Activated CD4-positive, alpha-beta T cell treated with anti-CD3 and anti-CD28 coated beads, Interleukin-2, Interleukin-6, amounts not matched to agents 100 ng/mL and 50 ng/mL, durations not matched to agents 16 hours and 8 hours (primary cell): ENCODE measurements at regions not wholly inside any gene's neighbourhood (a gene's known extent, or its start where the extent isn't known, plus 50 kb on each side); places are given as distances from the start of the nearest gene placed in this dataset.

Source experiments
- DNase-seq: peaks from one replicate; pipeline ENCODE4 v3.0.0-alpha.2; 2020

DNA sequence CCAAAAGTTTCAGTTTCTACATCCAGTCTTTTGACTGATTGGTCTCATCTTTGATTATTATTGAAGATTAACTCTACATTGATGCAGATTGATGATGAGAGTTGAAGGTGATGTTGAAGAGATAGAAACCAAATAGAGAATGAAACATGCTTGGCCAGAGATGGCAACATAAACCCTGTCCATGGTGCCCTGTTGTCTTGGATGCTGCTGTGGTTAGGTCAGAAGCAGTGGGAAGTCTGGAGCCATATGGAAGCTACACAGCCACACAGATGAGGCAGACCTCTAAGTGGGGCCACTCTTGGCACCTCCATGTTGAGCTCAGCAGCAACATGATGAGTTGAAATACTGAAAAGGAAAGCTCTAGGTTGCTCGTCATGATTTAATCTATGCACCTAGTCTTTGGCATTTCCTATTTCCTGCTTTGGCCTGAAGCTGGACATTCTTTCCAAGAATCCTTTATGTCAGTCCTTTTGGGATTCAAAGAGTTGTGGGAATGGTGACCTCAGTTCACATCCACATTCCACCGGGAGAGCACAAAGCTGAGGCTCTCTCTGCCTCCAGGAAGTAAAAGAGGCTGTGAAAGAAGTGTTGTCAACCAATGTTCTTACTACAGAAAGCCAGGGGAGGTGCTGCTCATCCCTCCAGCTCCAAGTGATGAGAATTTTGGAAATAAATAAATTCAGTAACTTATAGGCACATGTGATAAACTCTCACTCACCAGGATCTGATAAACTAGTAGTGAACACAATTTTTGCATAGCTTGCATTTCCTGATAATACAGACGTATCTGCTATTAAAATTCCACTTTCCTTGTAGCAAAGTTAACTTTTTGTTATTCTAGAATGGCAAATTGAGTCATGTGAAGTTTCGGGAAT lies 127.7 kb upstream of the MAF start:
- no peak for DNase-seq

DNA sequence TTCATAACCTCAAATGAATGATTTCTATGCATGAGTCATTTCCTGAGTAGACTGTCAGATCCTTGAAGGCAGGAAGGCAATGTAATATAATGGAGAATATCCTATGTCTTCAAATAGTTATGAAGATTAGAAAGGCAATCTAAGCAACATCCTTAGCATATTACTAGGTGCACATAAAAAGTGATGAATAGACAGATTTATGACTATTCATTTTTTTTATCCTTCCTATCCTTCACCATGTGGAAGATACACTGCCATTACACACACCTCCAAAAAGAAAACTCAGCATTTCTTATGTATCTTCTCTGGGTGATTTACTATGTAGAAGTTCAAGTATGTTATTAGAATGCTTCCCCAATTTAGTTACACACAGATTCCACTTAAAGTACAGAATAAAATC lies 126.4 kb upstream of the MAF start:
- DNase-seq, result no peak

DNA sequence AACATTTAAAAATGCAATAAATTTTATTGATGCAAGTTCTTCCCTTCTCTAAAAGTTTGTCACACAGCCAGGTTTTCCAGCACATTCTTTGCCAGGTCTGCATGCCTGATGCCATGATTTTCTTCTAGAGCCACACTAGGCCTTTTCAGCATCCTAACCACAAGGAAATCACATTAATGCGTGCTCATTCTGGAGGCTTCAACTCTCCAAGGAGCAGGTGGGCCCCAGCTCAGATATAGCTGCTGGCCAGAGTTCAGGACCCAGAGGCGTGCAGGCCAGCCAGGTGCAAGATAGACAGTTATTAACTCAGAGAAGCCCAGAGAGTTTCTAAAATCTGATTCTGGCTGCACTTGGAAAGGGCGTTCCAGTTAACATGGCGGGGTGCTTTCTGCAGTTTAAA lies 124.5 kb upstream of the MAF start:
- DNase-seq, result no peak

DNA sequence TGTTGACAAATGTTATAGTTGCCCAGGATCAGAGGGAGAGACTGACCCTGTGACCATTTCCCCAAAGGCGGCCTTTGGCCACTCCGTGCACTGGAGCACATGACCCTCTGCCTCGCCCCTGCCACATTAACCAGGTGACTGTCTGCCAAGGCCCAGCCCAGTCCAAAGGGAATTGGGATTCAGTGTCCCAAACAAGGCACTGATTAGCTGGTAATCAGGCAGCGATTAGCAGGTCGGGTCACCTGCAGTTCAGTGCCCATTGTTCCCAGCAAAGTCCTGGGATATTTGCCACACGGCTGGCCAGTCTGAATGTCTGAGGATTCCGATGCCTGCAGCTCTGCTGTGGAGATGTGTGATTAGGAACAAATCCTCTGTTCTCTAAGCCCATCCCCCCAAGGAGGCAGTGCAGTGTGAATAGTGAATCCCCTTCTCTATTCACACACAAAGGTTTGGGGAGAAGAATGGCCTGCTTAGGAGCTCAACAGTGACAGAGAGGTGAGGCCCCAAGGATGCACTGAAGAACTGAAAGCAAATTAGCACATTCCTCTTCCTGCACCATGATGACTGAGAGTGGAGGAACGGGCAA lies 123.1 kb upstream of the MAF start:
- DNase-seq, result no peak

GRCh38 chr16:79721270-79721669 lies 120.7 kb upstream of the MAF start:
- no peak for DNase-seq

DNA sequence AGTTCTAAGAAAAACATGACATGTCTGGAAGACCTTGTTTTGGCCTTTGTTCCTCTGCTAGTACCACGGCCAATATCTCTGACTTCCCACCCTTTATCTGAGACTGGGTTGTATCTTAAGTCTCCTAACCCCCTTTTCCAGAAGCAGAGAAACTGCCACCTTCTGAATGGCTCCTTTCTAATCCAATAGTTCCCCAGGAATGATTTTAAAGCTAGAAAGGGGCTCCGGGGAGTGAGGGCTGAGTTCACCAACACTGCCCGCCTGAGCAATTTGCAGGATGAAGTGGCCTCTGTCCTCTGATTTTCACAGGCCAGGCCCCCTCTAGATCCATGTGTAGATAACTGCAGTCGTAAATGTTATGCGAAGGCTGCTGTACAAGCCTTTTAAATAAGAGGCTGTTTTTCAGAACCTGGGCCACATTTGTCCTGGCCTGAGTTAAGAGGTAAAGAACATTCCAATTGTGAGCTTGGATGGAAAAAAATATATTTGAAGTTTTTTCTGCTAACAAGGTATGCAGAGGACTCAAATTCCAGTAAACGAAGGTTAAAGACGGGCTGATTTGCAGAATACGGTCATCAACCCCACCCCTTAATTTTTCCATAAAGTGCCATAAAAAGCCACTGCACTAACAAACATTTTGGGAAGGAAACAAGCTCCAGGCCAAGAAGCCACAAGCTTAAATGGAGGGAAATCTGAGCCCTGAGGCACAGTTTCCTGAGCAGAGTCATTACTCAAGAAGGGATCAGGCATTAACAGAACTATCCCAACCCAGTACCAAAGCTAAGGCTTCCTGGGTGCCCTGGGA lies 117.0 kb upstream of the MAF start:
- DNase-seq, result no peak

DNA sequence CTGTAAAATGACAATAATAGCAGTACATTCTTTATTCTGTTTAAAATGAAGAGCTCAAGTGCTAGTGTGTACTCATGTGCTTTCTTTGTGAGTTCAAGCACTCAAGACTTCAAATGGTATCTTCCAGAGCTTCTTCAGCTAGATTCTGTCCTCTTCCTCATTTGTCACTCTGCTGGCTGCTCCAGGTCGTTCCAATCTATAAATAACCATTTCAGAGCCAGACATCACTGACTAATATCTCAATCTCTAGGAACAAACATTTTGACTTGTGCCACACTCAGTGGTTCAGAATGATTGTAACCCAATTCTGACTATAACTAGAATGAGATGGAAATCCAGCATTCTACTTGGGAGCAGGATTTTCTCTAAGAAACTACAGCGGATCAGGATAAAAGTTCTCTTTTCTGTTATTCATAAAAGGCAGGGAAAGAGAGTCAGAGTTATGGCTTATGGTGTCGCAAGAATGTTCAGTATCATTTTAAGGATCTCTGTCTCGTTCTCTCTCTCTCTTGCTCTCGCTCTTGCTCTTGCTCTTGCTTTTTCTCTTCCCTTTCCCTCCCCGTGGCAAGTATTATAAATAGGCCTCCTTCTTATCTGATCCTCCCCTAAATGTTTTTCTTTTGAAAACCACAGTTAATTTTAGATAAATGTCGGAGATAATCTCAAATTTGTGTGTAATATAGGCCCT lies 116.3 kb upstream of the MAF start:
- DNase-seq, result peak; percentile 17

- no peak for DNase-seq
These were observed 114.5 kb upstream of the MAF start for GRCh38 chr16:79715061-79715460.

DNA sequence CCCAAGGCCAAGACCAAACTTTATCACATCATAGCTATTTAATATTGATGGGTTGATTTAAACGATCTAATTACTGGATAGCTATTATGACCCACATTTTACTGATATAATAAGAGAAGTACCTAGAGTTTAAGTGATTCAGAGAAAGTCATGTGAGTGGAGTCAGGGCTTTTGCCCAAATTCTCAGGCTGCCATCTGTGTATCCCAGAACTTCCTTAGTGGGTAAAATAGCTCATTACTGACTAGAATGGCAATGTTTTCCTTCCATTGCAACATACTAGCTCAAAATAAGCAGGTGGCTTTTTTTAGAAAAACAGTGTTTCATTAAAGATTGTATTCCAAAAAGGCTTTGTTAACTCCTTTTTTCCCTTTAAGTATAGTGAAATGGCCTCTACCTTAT lies 113.9 kb upstream of the MAF start:
- DNase-seq, result no peak

- peak; percentile 37 for DNase-seq
These were observed 113.2 kb upstream of the MAF start for GRCh38 chr16:79713609-79714309.

DNA sequence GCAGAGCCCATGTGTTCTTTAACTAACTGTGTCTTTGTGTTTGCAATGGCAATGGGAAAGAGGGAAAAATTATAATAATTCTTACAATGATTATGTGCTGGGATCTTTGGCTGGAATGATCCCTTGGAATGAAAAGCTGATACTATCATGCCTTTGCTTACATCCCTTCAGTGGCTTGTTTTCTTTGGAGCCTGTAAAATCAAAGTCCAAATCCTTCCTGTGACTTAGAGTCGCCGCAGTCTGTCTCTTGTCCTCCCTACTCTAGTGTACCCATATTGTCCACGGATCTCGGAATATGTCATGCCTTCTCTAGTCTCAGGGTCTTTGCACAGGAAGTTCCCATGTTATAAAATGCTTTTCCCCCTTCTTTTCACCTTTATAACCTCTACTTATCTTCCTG lies 111.7 kb upstream of the MAF start:
- DNase-seq, result no peak

DNA sequence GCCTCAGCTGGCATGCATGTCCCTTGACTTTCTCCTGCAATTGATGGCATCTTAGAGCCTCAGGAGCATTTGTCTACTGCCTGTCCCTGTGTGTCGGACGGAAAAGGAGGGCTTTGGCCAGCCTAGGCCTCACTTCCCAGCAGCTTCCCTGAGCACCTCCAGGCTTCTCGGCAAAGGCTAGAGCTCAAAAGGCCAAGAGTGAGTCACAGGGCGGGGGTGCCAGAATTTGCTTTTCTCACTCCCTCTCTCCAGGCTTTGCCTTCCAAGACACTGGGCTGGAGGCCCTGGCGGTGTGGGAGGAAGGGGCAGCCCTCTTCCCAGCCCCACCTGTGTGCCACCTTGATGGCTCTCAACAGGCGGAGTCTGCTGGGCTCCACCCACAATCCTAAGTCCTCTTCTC lies 107.3 kb upstream of the MAF start:
- DNase-seq, result no peak

- DNase-seq, result no peak
These were observed 102.5 kb upstream of the MAF start for GRCh38 chr16:79703066-79703465.

GRCh38 chr16:79698341-79698753 lies 97.8 kb upstream of the MAF start:
- no peak for DNase-seq

DNA sequence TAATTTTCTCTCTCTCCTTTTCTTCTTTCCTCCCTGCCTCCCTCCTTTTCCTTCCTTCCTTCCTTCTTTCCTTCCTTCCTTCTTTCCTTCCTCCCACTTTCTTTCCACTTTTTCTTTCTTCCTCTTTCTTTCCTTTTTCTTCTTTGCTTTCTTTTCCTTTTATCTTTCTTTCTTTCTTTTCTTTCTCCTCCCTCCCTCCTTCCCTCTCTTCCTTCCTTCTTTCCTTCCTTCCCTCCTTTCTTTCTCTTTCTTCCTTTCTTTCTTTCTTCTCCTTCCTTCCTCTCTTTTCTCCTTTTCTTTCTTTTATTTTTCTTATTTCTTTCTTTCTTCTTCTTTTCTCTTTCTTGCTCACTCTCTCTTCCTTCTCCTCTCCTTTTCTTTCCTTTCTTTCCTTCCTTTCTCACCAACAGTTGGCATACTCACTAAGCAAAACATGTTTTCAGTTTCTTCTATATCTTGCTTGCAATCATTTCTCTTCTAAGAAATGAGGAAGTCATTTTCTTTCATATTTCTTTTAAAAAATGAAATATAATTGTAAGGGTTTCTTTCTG lies 97.1 kb upstream of the MAF start:
- no peak for DNase-seq

- no peak for DNase-seq
These were observed 90.5 kb upstream of the MAF start for GRCh38 chr16:79691007-79691406.

DNA sequence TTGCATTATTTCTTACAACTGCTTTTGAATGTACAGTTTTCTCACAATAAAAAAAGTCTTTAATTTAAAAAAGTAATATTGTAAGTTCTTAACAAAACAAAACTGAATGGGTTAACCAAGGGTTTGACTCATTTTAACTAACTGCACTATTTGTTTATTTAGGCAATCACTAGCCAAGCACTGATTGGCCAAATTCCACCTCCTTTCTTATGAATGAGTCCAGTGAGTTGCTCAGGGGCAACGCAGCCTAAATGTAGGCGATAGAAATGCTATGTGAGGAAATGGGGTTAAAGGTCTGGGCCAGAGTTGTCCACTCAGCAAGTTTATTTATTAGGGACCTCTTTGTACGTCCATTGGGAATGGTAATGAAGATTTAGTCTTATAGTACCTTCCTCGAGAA lies 89.6 kb upstream of the MAF start:
- DNase-seq, result no peak

DNA sequence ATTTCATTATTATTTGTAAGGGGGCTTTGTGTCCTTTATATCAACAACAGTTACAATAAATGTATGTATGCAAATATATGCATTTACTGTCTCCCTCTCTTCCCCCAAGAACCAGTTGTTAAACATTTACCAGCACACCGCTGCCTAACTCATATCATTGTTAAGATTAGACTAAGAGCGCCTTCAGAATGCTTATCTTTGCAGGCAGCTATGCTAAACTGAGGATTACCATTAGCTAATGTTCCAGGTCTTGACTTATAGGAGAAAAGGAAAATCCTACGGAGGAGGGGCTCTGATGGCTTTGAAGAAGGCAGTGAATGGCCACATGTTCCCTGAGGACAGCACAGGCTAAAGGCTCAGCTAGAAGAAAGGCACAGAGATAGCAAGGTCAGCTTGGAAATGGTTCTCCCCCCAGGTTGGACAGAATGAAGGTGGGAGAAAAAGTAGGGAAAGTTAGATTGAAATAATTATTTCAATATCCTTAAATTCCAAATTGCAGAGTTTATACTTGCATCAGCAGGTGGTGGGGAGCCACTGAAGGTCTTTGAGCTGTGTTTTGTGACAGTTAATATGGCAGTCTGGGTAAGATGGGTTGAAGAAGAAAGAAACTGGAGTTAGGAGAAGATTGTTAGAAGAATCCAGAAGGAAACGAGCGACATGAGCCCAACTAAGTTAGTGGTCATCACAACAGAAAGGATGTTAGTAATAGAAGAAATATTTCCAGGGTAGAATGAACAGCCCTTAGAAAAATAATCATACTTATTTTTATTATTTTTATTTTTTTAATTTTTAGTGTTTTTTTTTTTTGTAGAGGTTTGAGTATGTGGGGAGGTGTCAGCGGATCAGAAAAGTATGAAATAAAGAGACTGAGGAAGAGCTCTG lies 87.0 kb upstream of the MAF start:
- no peak for DNase-seq

DNA sequence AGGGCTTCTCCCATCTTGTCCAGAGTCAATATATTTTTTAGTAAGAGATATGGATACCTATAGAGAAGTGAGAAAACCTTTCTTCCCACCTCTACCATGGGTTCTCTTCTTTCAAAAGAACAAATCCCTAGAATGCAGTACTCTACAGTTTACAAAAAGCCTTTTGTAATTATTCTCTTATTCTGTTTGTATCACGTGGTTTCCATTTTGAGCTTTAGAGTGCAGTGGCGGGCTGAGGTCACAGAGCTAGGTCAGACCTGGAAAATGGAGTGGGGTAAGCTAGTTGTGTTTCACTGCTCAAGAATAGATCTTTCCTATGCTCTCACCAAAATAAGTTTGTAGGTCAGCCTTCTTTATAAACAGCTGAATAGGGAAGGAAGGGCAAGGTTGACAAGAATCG lies 85.3 kb upstream of the MAF start:
- DNase-seq, result no peak

DNA sequence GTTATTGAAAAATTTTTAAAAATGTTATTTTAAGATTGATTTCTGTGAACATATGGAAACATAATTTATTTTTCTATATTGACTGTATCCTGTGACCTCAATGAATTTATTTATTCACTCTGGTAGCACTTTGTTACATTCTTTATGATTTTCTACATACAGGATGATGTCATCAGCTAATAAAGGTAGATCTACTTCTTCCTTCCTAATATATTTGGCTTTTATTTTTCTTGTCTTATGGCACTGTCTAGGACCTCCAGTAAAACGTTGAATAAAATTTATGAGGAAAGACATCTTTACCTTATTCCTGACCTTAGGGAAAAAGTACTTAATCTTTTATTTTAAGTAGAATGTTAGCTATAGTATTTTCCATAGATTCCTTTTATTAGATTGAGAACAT lies 78.8 kb upstream of the MAF start:
- no peak for DNase-seq

GRCh38 chr16:79677799-79678530 lies 77.4 kb upstream of the MAF start:
- no peak for DNase-seq
